Osteocyte (in vitro differentiated cells): ENCODE measurements at regions not wholly inside any gene's neighbourhood (a gene's known extent, or its start where the extent isn't known, plus 50 kb on each side); places are given as distances from the start of the nearest gene placed in this dataset.

Experiments used
- DNase-seq: peaks from one replicate; pipeline ENCODE4 v3.0.0; 2021; ENCODE audit warnings: mixed read lengths; ENCODE audit not compliant: unreplicated experiment; ENCODE audit errors: extremely low spot score
- H3K27ac Mint-ChIP-seq: one replicate; pipeline ENCODE4 v1.8.0; 2021; ENCODE audit warnings: mild to moderate bottlenecking, mixed read lengths; ENCODE audit not compliant: unreplicated experiment
- H3K27me3 Mint-ChIP-seq: one replicate; pipeline ENCODE4 v1.8.0; 2021; ENCODE audit warnings: mixed read lengths; ENCODE audit not compliant: unreplicated experiment
- H3K36me3 Mint-ChIP-seq: one replicate; pipeline ENCODE4 v1.8.0; 2021; ENCODE audit warnings: mixed read lengths; ENCODE audit not compliant: unreplicated experiment
- H3K4me1 Mint-ChIP-seq: one replicate; pipeline ENCODE4 v1.8.0; 2021; ENCODE audit warnings: mixed read lengths; ENCODE audit not compliant: unreplicated experiment
- H3K4me3 Mint-ChIP-seq: one replicate; pipeline ENCODE4 v1.8.0; 2021; ENCODE audit warnings: mild to moderate bottlenecking, moderate library complexity, mixed read lengths; ENCODE audit not compliant: unreplicated experiment
- H3K9me3 Mint-ChIP-seq: one replicate; pipeline ENCODE4 v1.8.0; 2021; ENCODE audit warnings: mixed read lengths; ENCODE audit not compliant: unreplicated experiment
- TF ChIP-seq, protein P1 (sequence below): fragments of 200-600 bp; sonication (generic); IDR thresholded peaks from 2 replicates; pipeline ENCODE4 v1.5.0; 2021; ENCODE audit warnings: antibody characterized with exemption, mild to moderate bottlenecking, moderate library complexity

DNA sequence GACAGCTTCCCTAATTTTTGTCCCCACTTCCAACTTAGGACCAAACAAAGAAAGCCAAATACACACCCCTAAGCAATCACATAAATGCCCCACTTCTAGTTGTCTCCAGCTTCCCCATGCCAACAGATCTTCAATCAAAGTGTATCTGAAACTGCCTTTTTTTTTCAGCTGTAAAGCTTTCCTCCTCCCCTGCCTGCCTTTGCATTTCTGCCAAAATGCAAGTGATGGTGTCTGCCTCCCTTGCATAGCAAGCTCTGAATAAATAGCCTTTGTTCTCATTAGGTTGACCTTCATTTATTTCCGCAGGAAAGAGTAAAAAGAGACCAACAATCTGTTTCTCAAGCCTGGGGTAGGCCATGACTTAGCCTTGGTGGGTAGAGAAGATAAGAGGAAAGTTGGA lies 459.4 kb downstream of the GPAM start:
- H3K9me3 Mint-ChIP-seq = peaks cover 15% of the 10 kb centered on the region
- TF ChIP-seq, protein P1, sequence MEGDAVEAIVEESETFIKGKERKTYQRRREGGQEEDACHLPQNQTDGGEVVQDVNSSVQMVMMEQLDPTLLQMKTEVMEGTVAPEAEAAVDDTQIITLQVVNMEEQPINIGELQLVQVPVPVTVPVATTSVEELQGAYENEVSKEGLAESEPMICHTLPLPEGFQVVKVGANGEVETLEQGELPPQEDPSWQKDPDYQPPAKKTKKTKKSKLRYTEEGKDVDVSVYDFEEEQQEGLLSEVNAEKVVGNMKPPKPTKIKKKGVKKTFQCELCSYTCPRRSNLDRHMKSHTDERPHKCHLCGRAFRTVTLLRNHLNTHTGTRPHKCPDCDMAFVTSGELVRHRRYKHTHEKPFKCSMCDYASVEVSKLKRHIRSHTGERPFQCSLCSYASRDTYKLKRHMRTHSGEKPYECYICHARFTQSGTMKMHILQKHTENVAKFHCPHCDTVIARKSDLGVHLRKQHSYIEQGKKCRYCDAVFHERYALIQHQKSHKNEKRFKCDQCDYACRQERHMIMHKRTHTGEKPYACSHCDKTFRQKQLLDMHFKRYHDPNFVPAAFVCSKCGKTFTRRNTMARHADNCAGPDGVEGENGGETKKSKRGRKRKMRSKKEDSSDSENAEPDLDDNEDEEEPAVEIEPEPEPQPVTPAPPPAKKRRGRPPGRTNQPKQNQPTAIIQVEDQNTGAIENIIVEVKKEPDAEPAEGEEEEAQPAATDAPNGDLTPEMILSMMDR = no peak
- no peaks in the 10 kb centered on the region for H3K4me1 Mint-ChIP-seq
- no peak for DNase-seq
- H3K36me3 Mint-ChIP-seq = no peaks in the 10 kb centered on the region
- no peaks in the 10 kb centered on the region for H3K27me3 Mint-ChIP-seq
- no peak overlapping the region for H3K4me3 Mint-ChIP-seq
- no peak overlapping the region for H3K27ac Mint-ChIP-seq

DNA sequence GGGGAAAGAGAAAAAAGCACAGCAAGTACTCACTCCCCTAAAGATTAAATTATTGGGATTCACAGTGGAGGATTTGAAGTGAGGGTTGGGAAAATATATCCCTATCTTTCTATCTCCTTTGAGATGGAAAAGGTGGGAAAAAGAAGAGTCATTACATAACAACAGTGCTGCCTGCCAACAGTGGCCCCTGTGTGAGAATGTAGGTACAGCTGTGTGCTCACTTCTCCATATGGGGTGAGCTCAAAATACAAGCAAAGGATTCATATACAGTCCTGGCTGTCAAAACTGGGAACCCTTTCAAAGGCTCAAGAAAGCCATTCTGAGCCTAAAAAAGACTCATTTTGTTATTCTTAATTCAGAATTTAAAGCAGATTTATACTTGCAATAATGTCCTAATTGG lies 458.5 kb downstream of the GPAM start:
- no peaks in the 10 kb centered on the region for H3K4me1 Mint-ChIP-seq
- TF ChIP-seq, protein P1 = no peak
- no peaks in the 10 kb centered on the region for H3K27me3 Mint-ChIP-seq
- H3K36me3 Mint-ChIP-seq = no peaks in the 10 kb centered on the region
- H3K4me3 Mint-ChIP-seq = no peak overlapping the region
- no peak overlapping the region for H3K27ac Mint-ChIP-seq
- no peak for DNase-seq
- H3K9me3 Mint-ChIP-seq = peaks cover 11% of the 10 kb centered on the region

DNA sequence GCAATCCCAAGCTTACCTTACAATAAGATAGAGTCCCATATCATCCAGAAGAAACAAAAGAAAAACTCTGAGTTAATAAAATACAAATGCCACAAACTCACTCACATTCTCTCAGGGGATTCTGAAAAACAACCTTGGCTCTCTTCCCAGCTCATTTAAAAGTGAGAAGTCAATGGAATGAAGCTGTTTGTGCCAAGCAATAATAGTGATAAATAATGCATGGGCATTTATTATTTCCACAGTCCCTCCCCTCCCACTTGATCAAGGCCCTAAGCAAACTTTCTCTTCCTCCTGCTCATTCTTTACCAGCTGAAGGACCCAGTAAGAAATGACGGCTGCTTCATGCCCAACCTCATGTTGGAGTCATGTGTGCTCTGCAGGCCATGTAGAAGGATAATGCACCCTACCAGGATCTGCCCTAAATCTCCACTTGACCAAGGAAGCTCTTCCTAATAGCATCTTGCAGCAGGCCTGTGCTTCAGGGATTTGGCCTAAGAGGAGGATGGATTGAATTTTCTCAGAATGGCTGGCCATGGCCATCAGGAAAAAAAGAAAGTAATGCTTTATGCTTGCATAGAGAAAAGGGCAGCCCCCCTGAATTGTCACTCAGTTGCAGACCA lies 451.3 kb downstream of the GPAM start:
- no peaks in the 10 kb centered on the region for H3K4me1 Mint-ChIP-seq
- no peak overlapping the region for H3K27ac Mint-ChIP-seq
- H3K4me3 Mint-ChIP-seq = no peak overlapping the region
- H3K36me3 Mint-ChIP-seq = no peaks in the 10 kb centered on the region
- DNase-seq = no peak
- TF ChIP-seq, protein P1 = no peak
- no peaks in the 10 kb centered on the region for H3K27me3 Mint-ChIP-seq
- peaks cover 37% of the 10 kb centered on the region for H3K9me3 Mint-ChIP-seq

DNA sequence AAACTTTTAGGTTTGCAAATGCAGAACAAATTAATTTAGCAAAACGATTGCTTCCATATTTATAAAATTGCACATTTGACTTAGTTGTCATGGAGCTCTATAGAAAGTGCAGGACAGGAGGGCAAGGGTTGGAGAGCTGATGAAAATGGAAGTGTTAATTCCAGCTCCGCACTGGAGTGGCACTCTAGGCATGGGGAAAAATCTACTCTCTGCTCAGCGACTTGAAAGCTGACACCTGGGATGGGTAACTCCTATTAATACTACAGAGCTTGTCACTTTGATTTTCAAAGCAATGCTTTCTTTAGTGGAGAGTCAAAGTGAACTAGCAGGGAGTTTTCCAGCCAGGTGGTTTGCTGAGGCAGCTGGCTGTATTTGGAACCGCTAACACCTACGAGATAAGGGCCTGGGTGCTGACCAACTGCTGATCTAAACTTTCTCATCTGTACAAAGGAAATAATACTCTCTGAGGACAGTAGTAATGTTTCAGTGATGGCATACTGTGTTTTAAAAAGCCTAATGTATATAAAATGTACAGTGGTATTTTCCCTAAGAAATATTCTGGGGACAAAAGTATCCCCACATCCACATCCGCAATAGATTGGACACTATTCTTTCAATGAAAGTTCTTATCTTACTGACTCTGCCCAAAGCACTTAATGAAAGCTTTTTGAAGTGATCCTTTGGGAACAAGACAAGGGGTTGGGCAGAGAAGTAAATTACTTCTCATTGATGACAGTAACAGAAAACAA lies 444.3 kb downstream of the GPAM start:
- no peak for DNase-seq
- H3K27me3 Mint-ChIP-seq = no peaks in the 10 kb centered on the region

DNA sequence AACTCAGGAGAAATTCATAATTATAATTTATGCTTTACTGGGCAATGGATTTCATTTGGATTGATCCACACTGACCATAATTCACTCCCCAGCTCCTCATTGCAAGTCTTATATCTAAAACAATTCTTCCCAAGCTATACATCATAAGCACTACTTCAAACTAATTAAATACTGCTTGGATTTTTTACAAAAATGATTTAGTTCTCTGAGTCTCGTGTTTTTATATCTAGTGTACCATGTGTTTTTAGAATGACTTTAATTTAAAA lies 443.8 kb downstream of the GPAM start:
- Mint-ChIP-seq H3K27me3 (no peaks in the 10 kb centered on the region), H3K4me3 (no peak overlapping the region), H3K9me3 (peaks cover 12% of the 10 kb centered on the region), H3K36me3 (no peaks in the 10 kb centered on the region), H3K27ac (no peak overlapping the region), H3K4me1 (no peaks in the 10 kb centered on the region)
- DNase-seq = no peak
- TF ChIP-seq, protein P1 = no peak

More for the DNA sequence above, 444.3 kb downstream of the GPAM start:
- peaks cover 12% of the 10 kb centered on the region for H3K9me3 Mint-ChIP-seq
- no peak overlapping the region for H3K27ac Mint-ChIP-seq
- TF ChIP-seq, protein P1 = no peak
- H3K4me1 Mint-ChIP-seq = no peaks in the 10 kb centered on the region
- no peaks in the 10 kb centered on the region for H3K36me3 Mint-ChIP-seq
- no peak overlapping the region for H3K4me3 Mint-ChIP-seq
